H1 (cell line): ENCODE measurements at regions not wholly inside any gene's neighbourhood (a gene's known extent, or its start where the extent isn't known, plus 50 kb on each side); places are given as distances from the start of the nearest gene placed in this dataset.

ENCODE experiments used
- CTCF ChIA-PET: fragments of 300-600 bp; sonication (Branson Sonifier 250); formaldehyde crosslinking; loops from one replicate; lab custom pipeline; 2021; ENCODE audit not compliant: partially characterized antibody; lab: Charles Lee
- POLR2A ChIA-PET: fragments of 300-600 bp; sonication (Branson Sonifier 250); formaldehyde crosslinking; loops from one replicate; lab custom pipeline; 2021; ENCODE audit warnings: inconsistent platforms; ENCODE audit not compliant: partially characterized antibody; lab: Charles Lee
- DNase-seq, 2 experiments: peaks; one replicate each; pipeline versions ENCODE4 v3.0.0 to v3.0.0-alpha.2; 2010 to 2022; ENCODE audit warnings: low spot score in 2 of 2, low read depth in 1 of 2, mixed read lengths in 1 of 2
- FAIRE-seq: peaks from 2 replicates; lab custom pipeline; 2011; peaks lifted over from hg19 to GRCh38; lab: Jason Lieb, UNC
- H2AFZ ChIP-seq: 2 replicates; pipeline ENCODE4 v1.8.1; 2012; ENCODE audit warnings: low read length, inconsistent platforms
- H2AK5ac ChIP-seq: 2 replicates; pipeline ENCODE4 v1.6.1; 2013; ENCODE audit warnings: low read depth, low read length
- H2BK120ac ChIP-seq: replicated peaks from 2 replicates; pipeline ENCODE3; 2013; ENCODE audit warnings: low read depth, low read length, inconsistent platforms
- H2BK12ac ChIP-seq: 2 replicates; pipeline ENCODE4 v1.6.1; 2013; ENCODE audit warnings: low read depth, low read length
- H2BK15ac ChIP-seq: 2 replicates; pipeline ENCODE4 v1.6.1; 2013; ENCODE audit warnings: low read length
- H2BK20ac ChIP-seq: 2 replicates; pipeline ENCODE4 v1.6.1; 2013; ENCODE audit warnings: low read length
- H2BK5ac ChIP-seq: 2 replicates; pipeline ENCODE4 v1.6.1; 2013; ENCODE audit warnings: low read depth, low read length
- H3K14ac ChIP-seq: 2 replicates; pipeline ENCODE4 v1.6.1; 2013; ENCODE audit warnings: inconsistent platforms; ENCODE audit not compliant: insufficient read length
- H3K18ac ChIP-seq: 2 replicates; pipeline ENCODE4 v1.6.1; 2013; ENCODE audit warnings: low read length; ENCODE audit errors: extremely low read depth
- H3K23ac ChIP-seq: 2 replicates; pipeline ENCODE4 v1.6.1; 2013; ENCODE audit warnings: inconsistent platforms; ENCODE audit not compliant: insufficient read length
- H3K23me2 ChIP-seq: 2 replicates; pipeline ENCODE4 v1.6.1; 2013; ENCODE audit warnings: low read depth, low read length
- H3K27ac ChIP-seq: 2 replicates; pipeline ENCODE4 v1.6.1; 2011; ENCODE audit warnings: low read depth, low read length, inconsistent platforms
- H3K27me3 ChIP-seq, 4 experiments: replicated peaks in 1 of 4; 1 replicate in 1 of 4; 2 replicates in 3 of 4; pipeline versions ENCODE4 v1.6.1 to v1.8.1; 2011 to 2013; ENCODE audit warnings: low read length in 3 of 4, mild to moderate bottlenecking in 3 of 4, inconsistent platforms in 2 of 4, mixed read lengths in 2 of 4, moderate library complexity in 1 of 4; ENCODE audit not compliant: control insufficient read depth in 3 of 4, insufficient read depth in 3 of 4; ENCODE audit errors: extremely low read depth in 1 of 4
- H3K36me3 ChIP-seq, 4 experiments: 2 replicates each; pipeline versions ENCODE4 v1.6.1 to v1.8.1; 2011 to 2013; ENCODE audit warnings: mild to moderate bottlenecking in 4 of 4, low read length in 3 of 4, moderate library complexity in 2 of 4, control low read depth in 1 of 4, inconsistent platforms in 1 of 4; ENCODE audit not compliant: insufficient read depth in 4 of 4, control insufficient read depth in 2 of 4
- H3K4ac ChIP-seq: replicated peaks from 2 replicates; pipeline ENCODE3; 2013; ENCODE audit warnings: low read length, low read depth, mixed read lengths, inconsistent platforms; ENCODE audit not compliant: insufficient read length
- H3K4me1 ChIP-seq, 4 experiments: replicated peaks in 1 of 4; 1 replicate in 1 of 4; 2 replicates in 3 of 4; pipeline versions ENCODE4 v1.6.1 to v1.8.1; 2011 to 2013; ENCODE audit warnings: low read length in 3 of 4, inconsistent platforms in 2 of 4, mixed read lengths in 1 of 4; ENCODE audit not compliant: insufficient read depth in 4 of 4, control insufficient read depth in 3 of 4
- H3K4me2 ChIP-seq, 2 experiments: 2 replicates each; pipeline versions ENCODE4 v1.6.1 to v1.8.1; 2011 to 2013; ENCODE audit warnings: low read depth in 2 of 2, low read length in 2 of 2, control low read depth in 1 of 2, inconsistent platforms in 1 of 2, mild to moderate bottlenecking in 1 of 2; ENCODE audit not compliant: insufficient read depth in 1 of 2
- H3K4me3 ChIP-seq, 4 experiments: fragments of 200-600, 300-600 bp in 1 of 4; sonication (generic), shearing (Covaris generic), sonication (Bioruptor Twin) in 1 of 4; 2 replicates each; pipeline versions ENCODE4 v1.5.1 to v1.8.1; 2011 to 2016; ENCODE audit warnings: low read length in 4 of 4, low read depth in 3 of 4, control low read depth in 2 of 4, inconsistent platforms in 2 of 4, mild to moderate bottlenecking in 2 of 4, mixed read lengths in 1 of 4, moderate library complexity in 1 of 4; ENCODE audit not compliant: insufficient read depth in 2 of 4; ENCODE audit errors: extremely low read depth in 1 of 4
- H3K56ac ChIP-seq: replicated peaks from 2 replicates; pipeline ENCODE3; 2013; ENCODE audit warnings: low read depth, mild to moderate bottlenecking, mixed read lengths, low read length, inconsistent platforms; ENCODE audit not compliant: insufficient read length
- H3K79me1 ChIP-seq: 2 replicates; pipeline ENCODE4 v1.6.1; 2013; ENCODE audit warnings: low read depth, low read length, control low read depth
- H3K79me2 ChIP-seq, 2 experiments: 2 replicates each; pipeline versions ENCODE4 v1.6.1 to v1.8.1; 2012 to 2013; ENCODE audit warnings: low read length in 2 of 2, mild to moderate bottlenecking in 2 of 2, inconsistent platforms in 1 of 2; ENCODE audit not compliant: insufficient read depth in 2 of 2, control insufficient read depth in 1 of 2
- H3K9ac ChIP-seq, 4 experiments: replicated peaks in 1 of 4; 1 replicate in 1 of 4; 2 replicates in 3 of 4; pipeline versions ENCODE4 v1.6.1 to v1.8.1; 2011 to 2013; ENCODE audit warnings: low read depth in 3 of 4, low read length in 3 of 4, control low read depth in 2 of 4, mild to moderate bottlenecking in 2 of 4, moderate library complexity in 2 of 4, inconsistent platforms in 1 of 4; ENCODE audit errors: extremely low read depth in 1 of 4
- H3K9me3 ChIP-seq, 2 experiments: 2 replicates each; pipeline versions ENCODE4 v1.6.1 to v1.8.1; 2012 to 2013; ENCODE audit warnings: mild to moderate bottlenecking in 2 of 2, moderate library complexity in 2 of 2, control low read depth in 1 of 2, inconsistent platforms in 1 of 2, low read depth in 1 of 2, low read length in 1 of 2, mixed read lengths in 1 of 2; ENCODE audit not compliant: insufficient read depth in 2 of 2
- H4K20me1 ChIP-seq, 2 experiments: replicated peaks in 1 of 2; 2 replicates each; pipeline versions ENCODE3 to v1.8.1; 2011 to 2013; ENCODE audit warnings: inconsistent platforms in 2 of 2, low read length in 2 of 2, mild to moderate bottlenecking in 1 of 2; ENCODE audit not compliant: insufficient read depth in 2 of 2, control insufficient read depth in 1 of 2
- H4K5ac ChIP-seq: 2 replicates; pipeline ENCODE4 v1.6.1; 2013; ENCODE audit warnings: low read length, low read depth, mixed read lengths, inconsistent platforms; ENCODE audit not compliant: insufficient read length
- H4K8ac ChIP-seq: 2 replicates; pipeline ENCODE4 v1.8.0; 2013; ENCODE audit warnings: mild to moderate bottlenecking, moderate library complexity, low read length, inconsistent platforms; ENCODE audit not compliant: insufficient read depth; ENCODE audit errors: extremely low read depth
- H4K91ac ChIP-seq: replicated peaks from 2 replicates; pipeline ENCODE3; 2013; ENCODE audit warnings: low read length, mixed read lengths, inconsistent platforms; ENCODE audit not compliant: insufficient read length
- GTF2F1 ChIP-seq: IDR thresholded peaks from 2 replicates; pipeline ENCODE4 v1.6.1; 2012; ENCODE audit warnings: low read depth, low read length, improper control_type of control experiment, borderline replicate concordance
- KDM1A ChIP-seq: fragments of 200-600, 300-600 bp; sonication (generic); IDR thresholded peaks from 2 replicates; pipeline ENCODE4 v1.7.1; 2016; ENCODE audit warnings: mild to moderate bottlenecking, low read length, borderline replicate concordance
- POU5F1 ChIP-seq: IDR thresholded peaks from 2 replicates; pipeline ENCODE4 v1.6.1; 2011; ENCODE audit warnings: low read depth, mild to moderate bottlenecking, low read length, moderate library complexity
- RXRA ChIP-seq: IDR thresholded peaks from 2 replicates; pipeline ENCODE4 v1.6.1; 2011; ENCODE audit warnings: low read depth, mild to moderate bottlenecking, low read length, moderate library complexity; ENCODE audit not compliant: insufficient read depth
- WGBS, 2 experiments: shearing (Covaris generic) in 1 of 2; methylation state at CpG; one replicate each; pipeline versions ENCODE4 v1.1.6 to v1.1.7; 2013 to 2015; ENCODE audit warnings: low lambda C conversion rate in 2 of 2, mixed read lengths in 2 of 2, inconsistent platforms in 1 of 2, low coverage in 1 of 2, missing lambda C conversion rate in 1 of 2; ENCODE audit not compliant: insufficient replicate concordance in 2 of 2, insufficient coverage in 1 of 2, insufficient read length in 1 of 2; ENCODE audit errors: extremely low coverage in 1 of 2, missing lambda C conversion rate in 1 of 2; 5-methylcytosine and 5-hydroxymethylcytosine counted together

GRCh38 chr5:135231289-135231688 is 167.7 kb downstream of the MACROH2A1 start:
- Histone ChIP-seq H3K14ac (no peak overlapping the region), H3K4ac (no peak overlapping the region), H3K23ac (no peak overlapping the region), H3K27me3 (no peaks in the 10 kb centered on the region; a peak in 2 of 7 replicates), H3K9me3 (no peaks in the 10 kb centered on the region), H2BK15ac (no peak overlapping the region), H3K79me1 (no peaks in the 10 kb centered on the region), H2BK120ac (no peak overlapping the region), H4K8ac (no peak overlapping the region), H4K20me1 (no peaks in the 10 kb centered on the region), H3K27ac (no peak overlapping the region), H3K4me2 (no peak overlapping the region), H3K4me1 (no peaks in the 10 kb centered on the region; a peak in 1 of 7 replicates), H2AK5ac (no peak overlapping the region), H3K79me2 (no peaks in the 10 kb centered on the region), H3K36me3 (no peaks in the 10 kb centered on the region), H2AFZ (no peak overlapping the region), H3K9ac (no peak overlapping the region), H3K56ac (no peak overlapping the region), H4K91ac (no peak overlapping the region), H2BK12ac (no peak overlapping the region), H3K4me3 (no peak overlapping the region), H3K23me2 (no peaks in the 10 kb centered on the region), H4K5ac (no peak overlapping the region), H2BK20ac (no peak overlapping the region), H2BK5ac (no peak overlapping the region), H3K18ac (no peak overlapping the region)
- POLR2A ChIA-PET: no interaction called here
- CTCF ChIA-PET: interaction anchor here (0.8 to 1.8 kb wide), 2 partner anchors 16 to 26 kb away, joined by 3 to 6 read pairs; no protein-coding TSS in a partner anchor
- WGBS, 2 experiments: 91% methylated on average over 2 of the region's 2 CpGs; no CpG with 5 or more reads in 1 of the 2 experiments
- DNase-seq: no peak
- TF ChIP-seq RXRA (no peak), POU5F1 (no peak), KDM1A (no peak), GTF2F1 (no peak)
- no peak for FAIRE-seq
